SU-DHL-6 (cell line): ENCODE measurements at regions not wholly inside any gene's neighbourhood (a gene's known extent, or its start where the extent isn't known, plus 50 kb on each side); places are given as distances from the start of the nearest gene placed in this dataset.

ENCODE experiments used
- EZH2phosphoT487 ChIP-seq: fragments of 200-600 bp; sonication (generic), shearing (Covaris generic); conservative IDR thresholded peaks from 2 replicates; pipeline ENCODE4 v1.6.1; 2018; ENCODE audit warnings: mild to moderate bottlenecking, antibody characterized with exemption, low read length, moderate library complexity, mixed read lengths
- TF ChIP-seq, protein P1 (sequence below): fragments of 200-600 bp; sonication (generic); IDR thresholded peaks from one replicate; pipeline ENCODE4 v1.5.1; 2017; ENCODE audit warnings: antibody characterized with exemption, mild to moderate bottlenecking, low read length, moderate library complexity; ENCODE audit not compliant: insufficient read depth, poor library complexity, severe bottlenecking

DNA sequence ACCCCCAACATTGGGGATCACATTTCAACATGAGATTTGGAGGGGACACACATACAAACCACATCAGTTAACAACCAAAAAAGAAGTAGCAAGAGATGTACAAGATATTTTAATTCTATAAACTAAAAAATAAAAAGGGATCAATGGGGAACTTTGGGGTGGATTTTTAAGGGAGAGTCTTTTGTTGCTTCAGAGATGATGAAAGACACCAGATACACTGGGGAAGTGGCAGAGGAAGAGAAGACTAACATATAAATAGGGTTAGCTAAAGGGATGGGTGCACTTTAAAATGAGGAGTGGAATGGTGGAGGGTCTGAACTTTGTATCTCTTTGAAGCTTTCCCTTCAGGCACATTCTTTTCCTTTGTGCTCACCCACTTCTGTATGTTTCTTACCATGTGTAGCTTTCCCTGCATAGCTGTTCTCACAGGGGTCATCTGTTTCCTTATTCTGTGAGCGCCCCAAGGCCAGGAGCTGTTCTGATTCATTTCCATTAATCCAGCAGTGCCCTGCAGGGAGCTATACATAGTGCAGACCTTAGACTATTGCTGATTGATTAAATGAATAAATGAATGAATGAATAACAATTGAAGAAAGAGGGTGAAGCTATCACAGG lies 531.6 kb upstream of the KLF4 start:
- TF ChIP-seq, protein P1, sequence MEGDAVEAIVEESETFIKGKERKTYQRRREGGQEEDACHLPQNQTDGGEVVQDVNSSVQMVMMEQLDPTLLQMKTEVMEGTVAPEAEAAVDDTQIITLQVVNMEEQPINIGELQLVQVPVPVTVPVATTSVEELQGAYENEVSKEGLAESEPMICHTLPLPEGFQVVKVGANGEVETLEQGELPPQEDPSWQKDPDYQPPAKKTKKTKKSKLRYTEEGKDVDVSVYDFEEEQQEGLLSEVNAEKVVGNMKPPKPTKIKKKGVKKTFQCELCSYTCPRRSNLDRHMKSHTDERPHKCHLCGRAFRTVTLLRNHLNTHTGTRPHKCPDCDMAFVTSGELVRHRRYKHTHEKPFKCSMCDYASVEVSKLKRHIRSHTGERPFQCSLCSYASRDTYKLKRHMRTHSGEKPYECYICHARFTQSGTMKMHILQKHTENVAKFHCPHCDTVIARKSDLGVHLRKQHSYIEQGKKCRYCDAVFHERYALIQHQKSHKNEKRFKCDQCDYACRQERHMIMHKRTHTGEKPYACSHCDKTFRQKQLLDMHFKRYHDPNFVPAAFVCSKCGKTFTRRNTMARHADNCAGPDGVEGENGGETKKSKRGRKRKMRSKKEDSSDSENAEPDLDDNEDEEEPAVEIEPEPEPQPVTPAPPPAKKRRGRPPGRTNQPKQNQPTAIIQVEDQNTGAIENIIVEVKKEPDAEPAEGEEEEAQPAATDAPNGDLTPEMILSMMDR: no peak
- TF ChIP-seq EZH2phosphoT487: no peak
